Right renal cortex interstitium (tissue), 3 donors: ENCODE measurements at regions not wholly inside any gene's neighbourhood (a gene's known extent, or its start where the extent isn't known, plus 50 kb on each side); places are given as distances from the start of the nearest gene placed in this dataset.

Experiments
- DNase-seq, 3 donors: peaks; one replicate each; pipeline ENCODE4 v3.0.0-alpha.2; 2013; ENCODE audit warnings: low read depth in 3 of 3, low spot score in 2 of 3

- no peak for DNase-seq
These were observed 96.5 kb downstream of the ZFP36L2 start for GRCh38 chr2:43129676-43130547.

DNA sequence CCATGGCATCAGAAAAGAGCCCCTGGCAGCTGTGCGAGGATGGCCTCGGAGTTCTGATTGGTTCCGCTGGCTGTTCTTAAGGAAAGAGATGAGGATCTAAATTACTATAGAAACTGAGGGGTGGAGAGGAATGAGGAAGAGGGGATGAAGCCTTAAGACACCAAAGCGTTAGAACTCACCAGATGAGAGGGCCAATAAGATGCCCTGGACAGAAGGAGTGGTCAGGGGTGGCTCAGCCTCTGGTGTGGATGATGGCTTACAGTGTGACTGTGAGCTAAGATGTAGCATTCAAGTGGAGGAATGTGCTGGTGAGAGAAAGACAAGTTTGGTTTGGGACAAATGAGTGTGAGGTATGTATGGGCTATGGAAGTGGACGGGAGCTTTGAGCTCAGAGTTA lies 97.8 kb downstream of the ZFP36L2 start:
- no peak for DNase-seq

DNA sequence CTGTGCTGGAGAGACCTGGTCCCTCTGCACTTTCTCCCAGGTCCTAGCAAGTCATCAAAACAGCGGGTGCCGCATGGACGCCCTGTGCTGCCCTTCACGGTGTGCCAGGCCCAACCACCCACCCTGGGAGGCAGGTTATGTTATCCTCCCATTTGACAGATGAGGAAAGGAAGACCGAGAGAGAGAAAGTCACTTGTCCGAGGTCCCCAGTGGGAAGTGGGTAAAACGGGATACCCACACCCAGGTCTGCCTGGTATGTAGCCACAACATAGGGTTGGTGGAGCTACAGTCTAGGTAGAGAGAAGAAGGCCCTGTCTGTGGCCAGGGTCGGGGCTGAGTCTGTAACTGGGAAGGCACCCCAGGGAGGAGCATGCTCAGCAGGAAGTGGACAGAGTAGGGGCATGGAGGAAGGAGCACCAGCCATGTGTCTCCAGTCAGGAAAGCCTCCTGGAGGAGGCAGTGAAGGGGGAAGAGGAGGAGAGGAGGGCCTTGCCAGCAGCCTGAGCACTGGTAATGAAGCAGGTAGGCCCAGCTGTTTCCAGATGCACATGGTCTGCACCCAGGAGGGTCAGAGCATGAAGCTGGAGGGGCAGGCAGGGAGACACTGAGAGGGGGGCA lies 98.4 kb downstream of the ZFP36L2 start:
- no peak for DNase-seq

GRCh38 chr2:43127208-43127940 lies 99.0 kb downstream of the ZFP36L2 start:
- no peak for DNase-seq

- DNase-seq: no peak
These were observed 99.6 kb downstream of the ZFP36L2 start for GRCh38 chr2:43126817-43127207.

DNA sequence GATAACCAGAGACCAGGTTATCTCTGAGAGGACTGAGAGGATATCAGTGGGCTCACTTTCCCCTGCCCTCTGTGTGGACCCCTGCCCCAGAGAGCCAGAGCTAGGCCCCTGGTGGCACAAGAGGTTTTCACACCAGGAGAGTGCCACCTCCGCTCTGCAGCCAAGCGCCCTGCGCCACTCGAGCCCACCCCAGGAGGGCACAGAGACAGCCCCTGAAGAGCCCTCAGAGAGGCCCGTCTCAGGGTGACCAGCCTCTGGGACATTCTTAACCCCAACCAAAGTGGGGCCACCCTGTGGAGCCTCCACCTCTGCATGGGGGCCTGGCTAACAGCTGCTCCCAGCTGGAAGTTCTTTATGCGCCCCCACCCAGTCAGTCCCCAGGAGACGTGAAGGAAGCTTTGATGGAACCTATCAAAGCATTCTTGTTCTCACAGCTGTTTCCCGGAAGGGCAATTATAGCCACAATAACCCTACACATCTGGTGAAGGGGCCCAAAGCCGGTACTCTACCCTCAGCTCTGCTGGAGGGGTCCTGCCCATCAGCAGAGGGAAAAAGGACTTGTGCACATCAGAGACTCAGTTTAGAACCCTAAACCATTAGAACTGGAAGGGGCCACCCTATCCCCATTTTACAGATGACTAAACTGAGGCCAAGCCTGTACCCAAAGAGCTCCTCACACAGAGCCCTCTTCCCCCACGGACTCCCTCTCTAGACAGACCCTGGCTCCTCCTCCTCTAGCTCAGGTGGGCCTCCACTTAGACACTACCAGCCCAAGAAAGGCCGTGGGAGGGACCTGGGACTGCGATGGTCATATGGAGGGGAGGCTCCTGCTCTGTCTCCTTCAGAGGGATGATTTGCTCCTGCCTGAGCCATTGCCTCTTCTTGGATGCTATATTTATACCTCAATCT lies 101.1 kb downstream of the ZFP36L2 start:
- DNase-seq: no peak

DNA sequence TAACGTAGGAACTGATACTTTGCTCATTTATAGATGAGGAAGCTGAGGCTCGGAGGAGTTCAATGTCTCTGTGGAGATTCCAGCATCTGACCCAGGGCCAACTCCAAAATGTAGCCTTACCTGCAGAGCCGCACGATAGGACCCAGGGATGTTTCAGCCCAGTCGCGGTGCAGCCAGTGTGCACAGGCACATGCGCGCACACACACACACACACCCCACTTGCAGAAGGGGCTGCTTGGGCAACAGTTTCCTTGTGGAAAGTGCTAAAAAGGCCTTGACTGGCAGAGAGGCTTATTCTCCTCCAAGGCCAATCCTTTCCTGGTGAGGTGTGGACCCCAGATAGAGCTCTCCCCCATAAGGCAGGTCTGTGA lies 101.7 kb downstream of the ZFP36L2 start:
- DNase-seq: no peak

- no peak for DNase-seq
These were observed 102.3 kb downstream of the ZFP36L2 start for GRCh38 chr2:43123981-43124686.

DNA sequence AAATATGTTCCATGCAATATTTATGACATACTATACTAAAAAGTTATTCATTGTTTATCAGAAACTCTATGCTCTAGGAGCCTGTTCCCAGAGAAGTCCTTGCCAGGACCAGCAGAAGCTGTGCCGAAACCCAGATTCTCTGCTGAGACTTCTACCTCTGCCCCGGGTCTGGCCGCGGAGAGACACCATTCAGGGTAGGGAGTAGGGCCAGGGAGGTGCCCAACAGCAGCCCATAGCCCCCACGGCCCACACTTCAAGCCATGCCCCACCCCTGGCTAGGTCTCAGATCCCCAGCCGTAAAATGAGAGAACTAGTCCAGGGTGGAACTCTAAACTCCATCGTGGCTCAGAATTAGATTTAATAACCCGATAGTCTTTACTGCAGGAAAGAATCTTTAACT lies 102.9 kb downstream of the ZFP36L2 start:
- DNase-seq: no peak

- DNase-seq: no peak
These were observed 103.4 kb downstream of the ZFP36L2 start for GRCh38 chr2:43123028-43123427.

- no peak for DNase-seq
These were observed 104.7 kb downstream of the ZFP36L2 start for GRCh38 chr2:43121580-43122314.

GRCh38 chr2:43119303-43119702 lies 107.1 kb downstream of the ZFP36L2 start:
- no peak for DNase-seq

DNA sequence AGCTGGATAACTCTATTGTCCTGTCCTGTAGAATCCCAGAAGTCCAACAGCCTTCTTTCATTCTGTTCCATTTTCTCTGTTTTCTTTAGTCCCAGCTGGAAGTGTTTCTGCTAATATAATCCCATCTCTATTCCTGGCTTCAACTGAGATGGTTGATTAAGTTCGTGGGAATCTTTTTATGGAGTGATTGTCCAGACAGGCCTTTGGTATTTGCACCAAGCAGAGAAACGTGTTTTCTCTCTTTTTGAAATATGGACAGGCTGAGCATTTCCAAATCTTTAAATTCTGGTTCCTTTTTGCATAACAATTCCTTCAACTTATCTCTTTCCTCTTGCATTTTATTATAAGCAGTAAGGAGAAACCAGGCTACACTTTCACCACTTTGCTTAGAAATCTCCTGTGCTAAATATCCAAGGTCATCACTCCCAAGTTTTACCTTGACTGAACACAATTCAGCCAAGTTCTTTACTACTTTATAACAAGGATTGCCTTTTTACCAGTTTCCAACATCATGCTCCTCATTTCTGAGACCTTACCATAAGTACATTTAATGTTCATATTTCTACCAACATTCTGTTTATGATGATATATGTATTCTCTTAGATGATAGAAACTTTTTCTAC lies 108.8 kb downstream of the ZFP36L2 start:
- no peak for DNase-seq

DNA sequence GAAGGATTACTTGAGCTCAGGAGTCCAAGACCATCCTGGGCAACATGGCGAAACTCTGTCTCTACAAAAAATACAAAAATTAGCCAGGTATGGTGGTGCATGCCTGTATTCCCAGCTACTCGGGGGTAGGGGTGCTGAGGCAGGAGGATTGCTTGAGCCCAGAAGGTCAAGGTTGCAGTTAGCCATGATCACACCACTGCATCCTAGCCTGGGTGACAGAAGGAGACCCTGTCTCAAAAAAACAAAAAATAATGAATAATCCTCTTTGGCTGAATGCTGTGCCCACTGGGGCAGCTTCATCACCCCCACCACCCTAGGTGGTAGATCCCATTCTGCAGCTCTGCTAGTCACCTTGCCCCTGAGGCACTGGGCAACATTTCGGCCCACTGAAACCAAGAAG lies 109.4 kb downstream of the ZFP36L2 start:
- DNase-seq: no peak

DNA sequence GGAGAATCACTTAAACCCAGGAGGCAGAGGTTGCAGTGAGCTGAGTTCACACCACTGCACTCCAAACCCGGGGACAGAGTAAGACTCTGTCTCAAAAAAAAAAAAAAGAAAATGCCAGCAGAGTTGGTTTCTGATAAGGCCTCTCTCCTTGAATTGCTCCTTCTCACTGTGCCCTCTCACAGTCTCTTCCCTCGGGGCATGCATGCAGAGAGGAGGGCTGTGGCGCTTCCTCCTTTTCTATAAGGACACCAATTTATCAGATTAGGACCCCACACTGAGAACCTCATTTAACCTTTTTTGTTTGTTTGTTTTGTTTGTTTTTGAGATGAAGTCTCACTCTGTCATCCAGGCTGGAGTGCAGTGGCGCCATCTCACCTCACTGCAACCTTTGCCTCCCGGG lies 110.5 kb downstream of the ZFP36L2 start:
- DNase-seq: no peak

DNA sequence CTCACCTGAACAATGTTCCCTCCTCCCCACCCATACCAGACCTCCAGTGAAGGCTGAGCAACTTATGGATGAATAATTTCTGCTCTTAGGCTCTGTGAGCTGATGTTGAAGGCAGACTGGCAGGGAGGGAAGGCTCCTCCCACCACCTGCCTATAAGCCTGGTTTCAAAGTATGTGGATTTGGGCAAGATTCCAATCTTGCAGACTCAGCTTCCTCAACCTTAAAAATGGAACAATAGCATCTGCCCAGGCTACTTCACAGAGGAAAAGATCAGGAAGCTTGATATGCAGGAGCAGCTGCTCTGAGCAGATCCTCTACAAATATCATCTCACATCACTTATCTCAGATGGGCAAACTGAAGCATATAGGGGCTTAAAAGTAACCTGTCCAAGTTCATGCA lies 112.2 kb downstream of the ZFP36L2 start:
- DNase-seq: no peak

DNA sequence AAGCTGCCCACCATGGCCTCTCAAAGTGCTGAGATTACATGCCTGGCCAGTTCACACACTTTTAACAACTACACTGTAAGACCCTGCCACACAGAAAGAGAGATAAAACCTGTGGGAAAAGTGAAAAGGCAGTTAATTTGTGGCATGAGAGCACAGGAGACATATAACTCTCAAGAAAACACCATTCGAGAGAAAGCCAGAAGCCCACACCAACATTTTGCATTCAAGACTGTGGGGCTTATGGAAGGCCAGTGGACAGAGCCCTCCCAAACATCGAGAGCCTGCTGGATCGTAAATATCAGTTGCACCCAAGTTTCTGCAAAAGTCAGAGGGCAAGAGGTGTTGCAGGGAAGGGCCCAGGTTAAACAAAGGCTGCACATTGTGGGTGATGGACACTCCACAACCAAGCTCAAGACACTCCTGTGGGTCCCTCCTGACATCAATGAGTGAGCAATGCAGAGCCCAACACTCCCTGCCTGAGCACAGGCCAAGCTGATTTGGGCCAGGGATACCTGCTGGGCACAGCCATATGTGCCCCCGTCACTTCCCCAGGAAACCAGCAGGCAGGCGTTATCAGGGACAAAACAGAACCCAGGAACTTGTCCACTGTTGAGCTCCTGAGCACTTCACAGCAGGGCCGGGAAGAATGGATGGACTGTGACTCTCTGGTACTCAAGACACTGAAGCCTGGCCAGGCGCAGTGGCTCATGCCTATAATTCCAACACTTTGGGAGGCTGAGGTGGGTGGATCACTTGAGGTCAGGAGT lies 114.4 kb downstream of the ZFP36L2 start:
- no peak for DNase-seq

- peak in 1 of 3 donors; percentile 61 for DNase-seq
These were observed 115.9 kb downstream of the ZFP36L2 start for GRCh38 chr2:43110442-43110871.
